GM23338 (cell line): ENCODE measurements at regions not wholly inside any gene's neighbourhood (a gene's known extent, or its start where the extent isn't known, plus 50 kb on each side); places are given as distances from the start of the nearest gene placed in this dataset.

Source experiments
- CREB1 ChIP-seq: fragments of 250-450 bp; sonication (Bioruptor Pico); IDR thresholded peaks from 2 replicates; pipeline ENCODE4 v1.5.0; 2020; ENCODE audit warnings: low read depth, mild to moderate bottlenecking, moderate library complexity
- EZH2phosphoT487 ChIP-seq: fragments of 200-600 bp; sonication (generic); IDR thresholded peaks from one replicate; pipeline ENCODE4 v1.8.1; 2018; ENCODE audit warnings: antibody characterized with exemption; ENCODE audit not compliant: unreplicated experiment
- JUNB ChIP-seq: IDR thresholded peaks from one replicate; pipeline ENCODE4 v1.6.1; 2016; ENCODE audit warnings: antibody characterized with exemption; ENCODE audit not compliant: unreplicated experiment
- POLR2AphosphoS5 ChIP-seq: IDR thresholded peaks from 2 replicates; pipeline ENCODE4 v1.6.1; 2016; ENCODE audit warnings: antibody characterized with exemption, low read depth
- ZNF114 ChIP-seq: fragments of 250-450 bp; sonication (Bioruptor Pico); IDR thresholded peaks from 2 replicates; pipeline ENCODE4 v1.5.0; 2020; ENCODE audit warnings: mild to moderate bottlenecking, moderate library complexity
- TF ChIP-seq, protein P1 (sequence below): fragments of 250-450 bp; sonication (Bioruptor Pico); IDR thresholded peaks from 2 replicates; pipeline ENCODE4 v1.5.0; 2020; ENCODE audit warnings: mild to moderate bottlenecking, moderate library complexity
- TF ChIP-seq, protein P2 (sequence below): IDR thresholded peaks from 2 replicates; pipeline ENCODE4 v1.6.1; 2016; ENCODE audit warnings: antibody characterized with exemption

DNA sequence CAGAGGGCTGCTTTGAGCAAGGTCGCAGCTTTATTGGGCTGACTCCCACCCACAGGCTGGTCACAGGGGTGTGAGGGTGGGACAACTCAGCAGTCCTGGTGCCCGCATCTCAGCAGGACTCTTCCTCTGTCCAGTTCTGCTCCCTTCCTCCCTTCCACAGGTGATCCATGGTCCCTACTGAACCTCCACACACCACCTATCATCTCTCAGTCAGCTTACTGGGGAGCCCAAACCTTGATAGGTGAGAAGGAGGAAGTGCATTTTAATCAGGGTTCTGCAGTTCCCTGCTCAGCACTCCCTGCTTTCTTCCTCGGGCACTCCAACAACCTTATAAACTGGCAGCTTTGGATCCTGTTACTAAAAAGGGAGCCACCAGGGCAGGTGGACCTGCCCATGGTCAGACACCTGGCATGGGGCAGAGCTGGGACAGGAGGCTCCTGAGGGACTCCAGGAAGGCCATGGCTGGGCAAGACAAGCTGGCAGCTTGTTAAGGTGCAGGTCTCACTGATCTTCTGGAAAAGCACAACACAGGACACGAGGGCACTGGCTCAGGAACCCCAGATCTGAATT lies 664.6 kb downstream of the BCL11B start (continued):
- TF ChIP-seq, protein P1, sequence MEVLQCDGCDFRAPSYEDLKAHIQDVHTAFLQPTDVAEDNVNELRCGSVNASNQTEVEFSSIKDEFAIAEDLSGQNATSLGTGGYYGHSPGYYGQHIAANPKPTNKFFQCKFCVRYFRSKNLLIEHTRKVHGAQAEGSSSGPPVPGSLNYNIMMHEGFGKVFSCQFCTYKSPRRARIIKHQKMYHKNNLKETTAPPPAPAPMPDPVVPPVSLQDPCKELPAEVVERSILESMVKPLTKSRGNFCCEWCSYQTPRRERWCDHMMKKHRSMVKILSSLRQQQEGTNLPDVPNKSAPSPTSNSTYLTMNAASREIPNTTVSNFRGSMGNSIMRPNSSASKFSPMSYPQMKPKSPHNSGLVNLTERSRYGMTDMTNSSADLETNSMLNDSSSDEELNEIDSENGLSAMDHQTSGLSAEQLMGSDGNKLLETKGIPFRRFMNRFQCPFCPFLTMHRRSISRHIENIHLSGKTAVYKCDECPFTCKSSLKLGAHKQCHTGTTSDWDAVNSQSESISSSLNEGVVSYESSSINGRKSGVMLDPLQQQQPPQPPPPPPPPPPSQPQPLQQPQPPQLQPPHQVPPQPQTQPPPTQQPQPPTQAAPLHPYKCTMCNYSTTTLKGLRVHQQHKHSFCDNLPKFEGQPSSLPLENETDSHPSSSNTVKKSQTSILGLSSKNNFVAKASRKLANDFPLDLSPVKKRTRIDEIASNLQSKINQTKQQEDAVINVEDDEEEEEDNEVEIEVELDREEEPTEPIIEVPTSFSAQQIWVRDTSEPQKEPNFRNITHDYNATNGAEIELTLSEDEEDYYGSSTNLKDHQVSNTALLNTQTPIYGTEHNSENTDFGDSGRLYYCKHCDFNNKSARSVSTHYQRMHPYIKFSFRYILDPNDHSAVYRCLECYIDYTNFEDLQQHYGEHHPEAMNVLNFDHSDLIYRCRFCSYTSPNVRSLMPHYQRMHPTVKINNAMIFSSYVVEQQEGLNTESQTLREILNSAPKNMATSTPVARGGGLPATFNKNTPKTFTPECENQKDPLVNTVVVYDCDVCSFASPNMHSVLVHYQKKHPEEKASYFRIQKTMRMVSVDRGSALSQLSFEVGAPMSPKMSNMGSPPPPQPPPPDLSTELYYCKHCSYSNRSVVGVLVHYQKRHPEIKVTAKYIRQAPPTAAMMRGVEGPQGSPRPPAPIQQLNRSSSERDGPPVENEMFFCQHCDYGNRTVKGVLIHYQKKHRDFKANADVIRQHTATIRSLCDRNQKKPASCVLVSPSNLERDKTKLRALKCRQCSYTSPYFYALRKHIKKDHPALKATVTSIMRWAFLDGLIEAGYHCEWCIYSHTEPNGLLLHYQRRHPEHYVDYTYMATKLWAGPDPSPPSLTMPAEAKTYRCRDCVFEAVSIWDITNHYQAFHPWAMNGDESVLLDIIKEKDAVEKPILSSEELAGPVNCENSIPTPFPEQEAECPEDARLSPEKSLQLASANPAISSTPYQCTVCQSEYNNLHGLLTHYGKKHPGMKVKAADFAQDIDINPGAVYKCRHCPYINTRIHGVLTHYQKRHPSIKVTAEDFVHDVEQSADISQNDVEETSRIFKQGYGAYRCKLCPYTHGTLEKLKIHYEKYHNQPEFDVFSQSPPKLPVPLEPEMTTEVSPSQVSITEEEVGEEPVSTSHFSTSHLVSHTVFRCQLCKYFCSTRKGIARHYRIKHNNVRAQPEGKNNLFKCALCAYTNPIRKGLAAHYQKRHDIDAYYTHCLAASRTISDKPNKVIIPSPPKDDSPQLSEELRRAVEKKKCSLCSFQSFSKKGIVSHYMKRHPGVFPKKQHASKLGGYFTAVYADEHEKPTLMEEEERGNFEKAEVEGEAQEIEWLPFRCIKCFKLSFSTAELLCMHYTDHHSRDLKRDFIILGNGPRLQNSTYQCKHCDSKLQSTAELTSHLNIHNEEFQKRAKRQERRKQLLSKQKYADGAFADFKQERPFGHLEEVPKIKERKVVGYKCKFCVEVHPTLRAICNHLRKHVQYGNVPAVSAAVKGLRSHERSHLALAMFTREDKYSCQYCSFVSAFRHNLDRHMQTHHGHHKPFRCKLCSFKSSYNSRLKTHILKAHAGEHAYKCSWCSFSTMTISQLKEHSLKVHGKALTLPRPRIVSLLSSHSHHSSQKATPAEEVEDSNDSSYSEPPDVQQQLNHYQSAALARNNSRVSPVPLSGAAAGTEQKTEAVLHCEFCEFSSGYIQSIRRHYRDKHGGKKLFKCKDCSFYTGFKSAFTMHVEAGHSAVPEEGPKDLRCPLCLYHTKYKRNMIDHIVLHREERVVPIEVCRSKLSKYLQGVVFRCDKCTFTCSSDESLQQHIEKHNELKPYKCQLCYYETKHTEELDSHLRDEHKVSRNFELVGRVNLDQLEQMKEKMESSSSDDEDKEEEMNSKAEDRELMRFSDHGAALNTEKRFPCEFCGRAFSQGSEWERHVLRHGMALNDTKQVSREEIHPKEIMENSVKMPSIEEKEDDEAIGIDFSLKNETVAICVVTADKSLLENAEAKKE (CRISPR knock-in tag) = no peak
- TF ChIP-seq EZH2phosphoT487 (no peak), JUNB (no peak), CREB1 (CRISPR knock-in tag) (no peak), ZNF114 (no peak), POLR2AphosphoS5 (no peak)
- TF ChIP-seq, protein P2, sequence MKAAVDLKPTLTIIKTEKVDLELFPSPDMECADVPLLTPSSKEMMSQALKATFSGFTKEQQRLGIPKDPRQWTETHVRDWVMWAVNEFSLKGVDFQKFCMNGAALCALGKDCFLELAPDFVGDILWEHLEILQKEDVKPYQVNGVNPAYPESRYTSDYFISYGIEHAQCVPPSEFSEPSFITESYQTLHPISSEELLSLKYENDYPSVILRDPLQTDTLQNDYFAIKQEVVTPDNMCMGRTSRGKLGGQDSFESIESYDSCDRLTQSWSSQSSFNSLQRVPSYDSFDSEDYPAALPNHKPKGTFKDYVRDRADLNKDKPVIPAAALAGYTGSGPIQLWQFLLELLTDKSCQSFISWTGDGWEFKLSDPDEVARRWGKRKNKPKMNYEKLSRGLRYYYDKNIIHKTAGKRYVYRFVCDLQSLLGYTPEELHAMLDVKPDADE = no peak
